ENCODE measurements at regions not wholly inside any gene's neighbourhood (a gene's known extent, or its start where the extent isn't known, plus 50 kb on each side); places are given as distances from the start of the nearest gene placed in this dataset.
"Not testable (repeated sequence)": the region's sequence is repeated elsewhere in the genome, so short reads cannot be mapped to it uniquely, and the experiment has no call there.

DNA sequence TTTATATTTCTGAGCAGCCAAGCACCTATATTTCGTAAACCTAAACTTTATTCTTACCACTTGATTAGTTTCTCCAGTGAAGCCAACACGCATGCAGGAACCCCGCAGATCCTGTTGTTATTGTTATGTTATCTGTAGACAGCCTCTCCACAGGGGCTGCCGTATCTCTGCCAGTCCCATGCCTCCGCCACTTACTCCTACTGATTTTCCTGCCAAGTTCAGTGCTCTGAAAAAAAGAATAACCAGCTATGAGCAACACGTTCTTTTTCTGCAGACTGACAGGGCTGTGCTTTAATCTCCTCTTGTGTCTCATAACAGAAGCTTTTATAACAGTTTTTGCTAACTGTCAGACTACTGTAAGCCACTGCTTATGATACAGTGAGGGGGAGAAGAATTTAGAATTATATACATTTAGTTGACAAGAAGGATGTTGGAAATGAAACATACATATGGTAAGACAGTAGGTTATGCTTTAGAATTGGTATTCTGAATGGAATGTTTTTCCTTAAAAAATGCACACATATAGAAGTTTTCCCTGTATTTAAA is 347.4 kb downstream of the SI start:
- no peak for TF ChIP-seq POLR2A (IDR thresholded peaks at IDR 0.05)
- TF ChIP-seq, protein P1, sequence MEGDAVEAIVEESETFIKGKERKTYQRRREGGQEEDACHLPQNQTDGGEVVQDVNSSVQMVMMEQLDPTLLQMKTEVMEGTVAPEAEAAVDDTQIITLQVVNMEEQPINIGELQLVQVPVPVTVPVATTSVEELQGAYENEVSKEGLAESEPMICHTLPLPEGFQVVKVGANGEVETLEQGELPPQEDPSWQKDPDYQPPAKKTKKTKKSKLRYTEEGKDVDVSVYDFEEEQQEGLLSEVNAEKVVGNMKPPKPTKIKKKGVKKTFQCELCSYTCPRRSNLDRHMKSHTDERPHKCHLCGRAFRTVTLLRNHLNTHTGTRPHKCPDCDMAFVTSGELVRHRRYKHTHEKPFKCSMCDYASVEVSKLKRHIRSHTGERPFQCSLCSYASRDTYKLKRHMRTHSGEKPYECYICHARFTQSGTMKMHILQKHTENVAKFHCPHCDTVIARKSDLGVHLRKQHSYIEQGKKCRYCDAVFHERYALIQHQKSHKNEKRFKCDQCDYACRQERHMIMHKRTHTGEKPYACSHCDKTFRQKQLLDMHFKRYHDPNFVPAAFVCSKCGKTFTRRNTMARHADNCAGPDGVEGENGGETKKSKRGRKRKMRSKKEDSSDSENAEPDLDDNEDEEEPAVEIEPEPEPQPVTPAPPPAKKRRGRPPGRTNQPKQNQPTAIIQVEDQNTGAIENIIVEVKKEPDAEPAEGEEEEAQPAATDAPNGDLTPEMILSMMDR (IDR thresholded peaks at IDR 0.05), result no peak
- WGBS, 4 donors, result 16 to 29% (median 19%) methylated on average over 6 of the region's 6 CpGs
- Histone ChIP-seq H3K27me3 (no peaks in the 10 kb centered on the region), H3K4me3 (no peak overlapping the region), H3K27ac (no peak overlapping the region), H3K9me3 (no peaks in the 10 kb centered on the region), H3K36me3 (no peaks in the 10 kb centered on the region), H3K4me1 (no peaks in the 10 kb centered on the region)
- ATAC-seq (peak in 2 of 4 donors; percentile 37 to 66), DNase-seq (no peak)
- intact Hi-C loops (cut with DNase I), result no loop called here

- DNase-seq (no peak), ATAC-seq (no peak)
- Histone ChIP-seq H3K4me1 (no peaks in the 10 kb centered on the region), H3K4me3 (no peak overlapping the region), H3K36me3 (no peaks in the 10 kb centered on the region), H3K27ac (no peak overlapping the region), H3K9me3 (no peaks in the 10 kb centered on the region), H3K27me3 (no peaks in the 10 kb centered on the region)
- intact Hi-C loops (cut with DNase I), result no loop called here
- 61 to 78% (median 67%) methylated on average over 4 of the region's 4 CpGs for WGBS, 4 donors
- TF ChIP-seq, protein P1 (IDR thresholded peaks at IDR 0.05), result no peak
- no peak for TF ChIP-seq POLR2A (IDR thresholded peaks at IDR 0.05)
These were observed 354.9 kb downstream of the SI start for GRCh38 chr3:164723396-164723795.

GRCh38 chr3:164702808-164703207 is 375.5 kb downstream of the SI start:
- intact Hi-C loops (cut with DNase I); H3K27ac ChIP-seq; H3K4me3 ChIP-seq; H3K4me1 ChIP-seq; H3K9me3 ChIP-seq; DNase-seq; H3K27me3 ChIP-seq; ATAC-seq; H3K36me3 ChIP-seq: not testable (repeated sequence)
- 73 to 84% (median 82%) methylated on average over 10 to 13 of the region's 13 CpGs for WGBS, 4 donors

DNA sequence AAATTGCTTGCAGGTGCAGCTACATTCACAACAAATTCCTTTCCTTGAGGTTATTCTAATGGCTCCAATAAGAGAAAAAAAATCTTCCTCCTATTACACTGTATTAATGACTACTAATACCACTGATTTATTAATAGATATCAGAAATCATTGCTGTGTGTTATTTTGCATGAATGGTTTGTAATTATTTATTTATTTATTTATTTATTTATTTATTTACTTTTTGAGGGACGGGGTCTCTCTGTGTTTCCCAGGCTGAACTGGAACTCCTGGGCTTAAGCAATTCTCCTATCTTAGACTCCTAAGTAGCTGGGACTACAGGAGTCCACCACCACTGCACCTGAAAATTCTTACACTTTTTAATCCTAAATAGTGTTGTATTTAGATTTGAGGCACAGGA is 390.4 kb downstream of the SI start:
- no peaks in the 10 kb centered on the region for H3K27me3 ChIP-seq
- H3K4me1 ChIP-seq, result no peaks in the 10 kb centered on the region
- ATAC-seq (no peak), DNase-seq (no peak)
- WGBS, 4 donors, result 61 to 70% (median 64%) methylated on average over 1 of the region's 1 CpG
- H3K4me3 ChIP-seq, result no peak overlapping the region
- H3K36me3 ChIP-seq, result no peaks in the 10 kb centered on the region
- H3K9me3 ChIP-seq, result no peaks in the 10 kb centered on the region
- H3K27ac ChIP-seq, result no peak overlapping the region
- intact Hi-C loops (cut with DNase I), result loop anchor here in 1 of 10 donors (10.0 kb wide), 1 partner anchor 57 kb away; no protein-coding TSS in a partner anchor
- no peak for TF ChIP-seq POLR2A (IDR thresholded peaks at IDR 0.05)
- TF ChIP-seq, protein P1 (IDR thresholded peaks at IDR 0.05), result no peak

DNA sequence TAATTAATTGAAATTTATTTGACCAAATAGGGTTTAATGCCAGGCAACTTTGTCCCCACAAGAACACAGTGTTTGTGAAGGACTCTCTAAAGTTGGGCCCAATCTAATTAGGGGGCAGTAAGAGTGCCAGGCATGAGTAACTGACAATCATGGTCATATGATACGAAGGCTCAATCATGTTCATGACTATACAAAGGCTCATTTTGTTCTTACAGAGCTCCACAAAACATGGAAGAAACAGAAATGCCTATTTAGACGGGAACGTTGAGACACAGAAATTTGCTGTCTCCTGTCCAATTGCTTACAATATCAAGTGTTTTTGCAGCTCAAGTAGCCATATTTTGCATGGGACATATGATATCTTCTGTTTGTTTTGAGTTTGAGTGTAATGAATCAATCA is 391.1 kb downstream of the SI start:
- H3K27me3 ChIP-seq, result no peaks in the 10 kb centered on the region
- no peaks in the 10 kb centered on the region for H3K9me3 ChIP-seq
- ATAC-seq (no peak), DNase-seq (no peak)
- no peaks in the 10 kb centered on the region for H3K36me3 ChIP-seq
- WGBS, 4 donors, result 55 to 78% (median 69%) methylated on average over 3 of the region's 3 CpGs
- no peak for TF ChIP-seq POLR2A (IDR thresholded peaks at IDR 0.05)
- TF ChIP-seq, protein P1 (IDR thresholded peaks at IDR 0.05), result no peak
- no peak overlapping the region for H3K4me3 ChIP-seq
- intact Hi-C loops (cut with DNase I), result loop anchor here in 1 of 10 donors (10.0 kb wide), 1 partner anchor 58 kb away; no protein-coding TSS in a partner anchor
- no peak overlapping the region for H3K27ac ChIP-seq
- no peaks in the 10 kb centered on the region for H3K4me1 ChIP-seq

Measured in heart left ventricle (tissue), 16 donors.